ACC112 (cell line): ENCODE measurements at regions not wholly inside any gene's neighbourhood (a gene's known extent, or its start where the extent isn't known, plus 50 kb on each side); places are given as distances from the start of the nearest gene placed in this dataset.
"Not testable (repeated sequence)": the region's sequence is repeated elsewhere in the genome, so short reads cannot be mapped to it uniquely, and the experiment has no call there.

Source experiments
- H2AFZ ChIP-seq: fragments of 200-600 bp; sonication (generic); one replicate; pipeline ENCODE4 v1.6.0; 2017; ENCODE audit warnings: antibody characterized with exemption, low read length; ENCODE audit not compliant: unreplicated experiment
- H3K27ac ChIP-seq: fragments of 200-600 bp; sonication (generic); 2 replicates; pipeline ENCODE4 v1.5.1; 2014; ENCODE audit warnings: low read depth, mild to moderate bottlenecking, antibody characterized with exemption, low read length, moderate library complexity
- H3K27me3 ChIP-seq: fragments of 200-600 bp; sonication (generic); 2 replicates; pipeline ENCODE4 v1.6.1; 2014; ENCODE audit warnings: mild to moderate bottlenecking, antibody characterized with exemption, low read length, moderate library complexity, mixed read lengths; ENCODE audit not compliant: insufficient read depth
- H3K36me3 ChIP-seq: fragments of 200-600 bp; sonication (generic); 2 replicates; pipeline ENCODE4 v1.6.1; 2016; ENCODE audit warnings: mild to moderate bottlenecking, antibody characterized with exemption, low read length, moderate library complexity, mixed read lengths; ENCODE audit not compliant: insufficient read depth
- H3K4me1 ChIP-seq: fragments of 200-600 bp; sonication (generic); one replicate; pipeline ENCODE4 v1.6.1; 2016; ENCODE audit warnings: low read length, mixed read lengths; ENCODE audit not compliant: insufficient read depth, unreplicated experiment, control insufficient read depth
- H3K4me3 ChIP-seq: fragments of 200-600 bp; sonication (generic); 2 replicates; pipeline ENCODE4 v1.5.1; 2014; ENCODE audit warnings: mild to moderate bottlenecking, low read depth, low read length
- H3K79me2 ChIP-seq: fragments of 200-600 bp; sonication (generic); one replicate; pipeline ENCODE4 v1.6.0; 2016; ENCODE audit warnings: low read length; ENCODE audit not compliant: control insufficient read depth, unreplicated experiment, insufficient read depth

- Histone ChIP-seq H3K27me3 (peaks cover 11% of the 10 kb centered on the region), H3K4me1 (peaks cover 39% of the 10 kb centered on the region), H3K36me3 (no peaks in the 10 kb centered on the region), H3K4me3 (no peak overlapping the region), H3K27ac (no peak overlapping the region), H3K79me2 (no peaks in the 10 kb centered on the region), H2AFZ (no peak overlapping the region)
Observed at GRCh38 chr9:108783731-108784495, 71.9 kb downstream of the ACTL7B start.

- Histone ChIP-seq H2AFZ (no peak overlapping the region), H3K4me1 (peaks cover 39% of the 10 kb centered on the region), H3K36me3 (no peaks in the 10 kb centered on the region), H3K79me2 (no peaks in the 10 kb centered on the region), H3K4me3 (no peak overlapping the region), H3K27ac (no peak overlapping the region), H3K27me3 (peaks cover 16% of the 10 kb centered on the region)
Observed at GRCh38 chr9:108783326-108783725, 72.5 kb downstream of the ACTL7B start.

- Histone ChIP-seq H3K4me1 (peaks cover 20% of the 10 kb centered on the region), H3K27me3 (peaks cover 34% of the 10 kb centered on the region), H3K36me3 (no peaks in the 10 kb centered on the region), H2AFZ (no peak overlapping the region), H3K4me3 (no peak overlapping the region), H3K27ac (no peak overlapping the region), H3K79me2 (no peaks in the 10 kb centered on the region)
Observed at GRCh38 chr9:108780942-108781734, 74.6 kb downstream of the ACTL7B start.

- H3K27me3 ChIP-seq = peaks cover 46% of the 10 kb centered on the region
- no peak overlapping the region for H3K27ac ChIP-seq
- no peak overlapping the region for H3K4me3 ChIP-seq
- H3K79me2 ChIP-seq = no peaks in the 10 kb centered on the region
- H3K4me1 ChIP-seq = peaks cover 6% of the 10 kb centered on the region
- no peak overlapping the region for H2AFZ ChIP-seq
- H3K36me3 ChIP-seq = no peaks in the 10 kb centered on the region
Observed at GRCh38 chr9:108779551-108780325, 76.0 kb downstream of the ACTL7B start.

DNA sequence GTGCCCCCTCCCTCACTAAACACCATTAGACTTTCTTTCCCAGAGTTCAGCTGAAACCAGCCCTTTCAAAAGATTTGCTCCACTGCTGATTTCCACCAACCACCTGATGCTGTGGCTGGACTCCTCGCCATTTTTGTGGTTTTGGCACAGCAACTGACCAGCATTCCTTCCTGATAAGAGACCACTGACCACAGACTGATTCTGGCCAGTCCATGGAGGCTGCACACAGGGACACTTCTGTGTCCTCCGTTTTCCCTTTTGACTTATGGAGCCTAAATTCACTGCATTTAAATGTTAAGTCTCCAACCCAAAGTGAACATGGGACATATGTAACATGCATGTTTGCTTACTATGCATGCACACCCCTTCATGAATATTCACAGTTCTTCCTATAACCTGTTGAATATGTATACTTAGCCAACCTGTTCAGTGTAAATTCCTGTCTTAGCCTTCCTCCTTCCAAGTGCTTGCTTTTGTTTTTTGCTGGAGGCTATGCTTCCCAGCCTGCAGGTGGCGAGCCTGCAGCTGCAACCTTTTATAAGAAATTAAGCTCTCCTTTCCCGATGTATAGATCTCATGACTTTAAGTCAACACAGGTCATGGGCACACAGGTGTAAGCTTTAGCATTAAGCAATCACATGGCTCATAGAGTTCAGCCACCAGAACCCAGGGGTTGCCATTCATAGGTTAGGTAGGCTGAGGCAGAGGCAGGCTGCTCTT, 78.7 kb downstream of the ACTL7B start:
- no peak overlapping the region for H2AFZ ChIP-seq
- no peak overlapping the region for H3K27ac ChIP-seq
- H3K36me3 ChIP-seq = no peaks in the 10 kb centered on the region
- H3K79me2 ChIP-seq = no peaks in the 10 kb centered on the region
- peaks cover 46% of the 10 kb centered on the region for H3K27me3 ChIP-seq
- no peak overlapping the region for H3K4me3 ChIP-seq
- no peaks in the 10 kb centered on the region for H3K4me1 ChIP-seq

- no peaks in the 10 kb centered on the region for H3K4me1 ChIP-seq
- no peak overlapping the region for H3K4me3 ChIP-seq
- peaks cover 46% of the 10 kb centered on the region for H3K27me3 ChIP-seq
- H3K27ac ChIP-seq = no peak overlapping the region
- no peaks in the 10 kb centered on the region for H3K36me3 ChIP-seq
- H3K79me2 ChIP-seq = no peaks in the 10 kb centered on the region
- no peak overlapping the region for H2AFZ ChIP-seq
Observed at GRCh38 chr9:108775901-108776306, 79.9 kb downstream of the ACTL7B start.

DNA sequence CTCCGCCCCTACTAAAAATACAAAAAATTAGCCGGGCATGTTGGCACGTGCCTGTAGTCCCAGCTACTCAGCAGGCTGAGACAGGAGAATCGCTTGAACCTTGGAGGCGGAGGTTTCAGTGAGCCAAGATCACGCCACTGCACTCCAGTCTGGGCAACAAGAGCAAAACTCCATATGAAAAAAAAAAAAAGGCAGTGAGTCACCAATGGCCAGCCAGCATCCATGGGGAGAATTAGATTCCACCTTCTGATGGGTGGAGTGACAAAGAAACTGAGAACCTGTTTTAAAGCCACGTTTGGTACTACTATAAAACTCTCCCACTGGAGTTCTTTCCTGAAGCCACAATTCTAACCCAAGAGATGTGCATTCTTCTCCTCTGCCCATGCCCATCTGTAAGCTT, 81.7 kb downstream of the ACTL7B start:
- not testable (repeated sequence) for H2AFZ ChIP-seq, H3K36me3 ChIP-seq, H3K79me2 ChIP-seq, H3K4me3 ChIP-seq, H3K4me1 ChIP-seq, H3K27ac ChIP-seq
- H3K27me3 ChIP-seq = peaks cover 39% of the 10 kb centered on the region

DNA sequence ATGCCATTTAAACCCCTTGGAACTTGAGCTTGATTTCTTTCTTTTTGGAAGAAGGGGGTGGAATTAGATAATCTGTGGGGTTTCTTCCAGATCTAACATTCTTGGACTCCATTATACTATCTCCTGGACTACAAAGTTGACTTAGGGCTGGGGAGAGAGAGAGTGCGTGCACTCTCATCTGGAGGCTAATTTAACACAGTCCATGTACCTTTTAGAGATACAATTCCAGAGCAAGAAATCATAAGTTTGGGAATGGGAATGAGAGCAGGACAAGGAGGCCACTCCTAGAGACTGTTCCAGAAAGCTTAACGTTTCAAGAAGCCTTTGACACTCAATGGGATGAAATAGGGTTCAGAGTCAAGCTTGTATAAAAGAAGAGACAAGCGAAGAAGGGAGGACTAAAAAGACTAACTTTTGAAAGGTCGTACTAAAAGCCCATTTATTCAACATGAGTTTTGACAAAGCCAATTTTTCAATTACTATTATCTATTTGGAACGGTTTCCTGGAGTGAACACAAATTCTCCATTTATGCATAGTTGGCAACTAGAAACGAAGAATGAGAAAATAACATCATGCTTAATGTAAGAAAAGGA, 83.4 kb downstream of the ACTL7B start:
- Histone ChIP-seq H3K36me3 (no peaks in the 10 kb centered on the region), H3K4me3 (no peak overlapping the region), H3K27ac (no peak overlapping the region), H2AFZ (no peak overlapping the region), H3K4me1 (no peaks in the 10 kb centered on the region), H3K79me2 (no peaks in the 10 kb centered on the region), H3K27me3 (peaks cover 23% of the 10 kb centered on the region)

DNA sequence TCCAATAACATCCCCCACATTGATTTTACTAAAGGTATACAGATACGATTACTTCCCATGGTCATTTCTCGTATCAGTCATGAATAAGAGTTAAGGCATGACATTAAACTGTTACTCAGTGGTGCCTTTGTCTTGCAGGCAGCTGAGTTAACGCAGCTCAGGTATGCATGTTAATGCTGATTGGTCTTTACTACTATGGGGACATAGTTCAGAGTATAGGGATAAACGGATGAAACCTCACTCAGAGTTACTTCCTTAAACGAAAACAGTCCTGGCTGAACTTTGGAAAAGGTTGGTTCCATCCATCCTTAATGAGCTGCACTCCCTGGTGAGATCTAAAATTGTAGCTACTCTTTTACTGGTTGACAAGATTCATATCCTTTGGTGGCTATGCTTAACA, 87.0 kb downstream of the ACTL7B start:
- Histone ChIP-seq H3K36me3 (no peaks in the 10 kb centered on the region), H3K27me3 (0 out of 2 replicates have a peak, but pooled peaks cover 2% of the 10 kb centered on the region), H3K79me2 (no peaks in the 10 kb centered on the region), H3K27ac (no peak overlapping the region), H3K4me3 (no peak overlapping the region), H3K4me1 (no peaks in the 10 kb centered on the region), H2AFZ (no peak overlapping the region)
